ENCODE measurements at regions not wholly inside any gene's neighbourhood (a gene's known extent, or its start where the extent isn't known, plus 50 kb on each side); places are given as distances from the start of the nearest gene placed in this dataset.

- H3K27me3 ChIP-seq (ENCODE audit: control insufficient read depth in 2 of 2, insufficient read depth in 2 of 2, low read length in 2 of 2): no peaks in the 10 kb centered on the region
- no peaks in the 10 kb centered on the region for H3K9me3 ChIP-seq (ENCODE audit: control insufficient read depth in 2 of 3, low read length in 3 of 3)
- H3K4me1 ChIP-seq (ENCODE audit: control insufficient read depth in 2 of 2, insufficient read depth in 2 of 2, low read length in 2 of 2): no peaks in the 10 kb centered on the region
- DNase-seq: no peak
- H3K4me3 ChIP-seq (ENCODE audit: low read length): no peak overlapping the region
- H3K27ac ChIP-seq (ENCODE audit: low read depth, low read length): no peak overlapping the region
- no peak for ATAC-seq
- no peak overlapping the region for H3K4me3 Mint-ChIP-seq
- intact Hi-C loops (cut with micrococcal nuclease): no loop called here
- H3K36me3 Mint-ChIP-seq: peaks cover 0 to 5% (median 0%) of the 10 kb centered on the region in 5 donors
- ChIA-PET POLR2A (no interaction called here), CTCF (no interaction called here)
- no peak overlapping the region for H3K27ac Mint-ChIP-seq
- H3K9me3 Mint-ChIP-seq: peaks cover 3 to 31% (median 16%) of the 10 kb centered on the region in 11 donors
- peaks cover 0 to 6% (median 4%) of the 10 kb centered on the region in 5 donors for H3K27me3 Mint-ChIP-seq
- H3K4me1 Mint-ChIP-seq: no peaks in the 10 kb centered on the region
- H3K36me3 ChIP-seq (ENCODE audit: control insufficient read depth in 2 of 3, insufficient read depth in 3 of 3, low read length in 3 of 3): no peaks in the 10 kb centered on the region
Measured at GRCh38 chr13:47232516-47232915, 335.7 kb upstream of the HTR2A start.

GRCh38 chr13:47230155-47230554 is 333.3 kb upstream of the HTR2A start:
- Mint-ChIP-seq H3K36me3 (peaks cover 0 to 5% (median 0%) of the 10 kb centered on the region in 5 donors), H3K4me1 (no peaks in the 10 kb centered on the region), H3K4me3 (no peak overlapping the region), H3K9me3 (peaks cover 3 to 41% (median 16%) of the 10 kb centered on the region in 11 donors), H3K27me3 (peaks cover 0 to 6% (median 4%) of the 10 kb centered on the region in 5 donors), H3K27ac (no peak overlapping the region)
- CTCF ChIA-PET: no interaction called here
- no peaks in the 10 kb centered on the region for H3K4me1 ChIP-seq (ENCODE audit: control insufficient read depth in 2 of 2, insufficient read depth in 2 of 2, low read length in 2 of 2)
- H3K36me3 ChIP-seq (ENCODE audit: control insufficient read depth in 2 of 3, insufficient read depth in 3 of 3, low read length in 3 of 3): no peaks in the 10 kb centered on the region
- no peaks in the 10 kb centered on the region for H3K9me3 ChIP-seq (ENCODE audit: control insufficient read depth in 2 of 3, low read length in 3 of 3)
- POLR2A ChIA-PET: no interaction called here
- H3K27me3 ChIP-seq (ENCODE audit: control insufficient read depth in 2 of 2, insufficient read depth in 2 of 2, low read length in 2 of 2): no peaks in the 10 kb centered on the region
- intact Hi-C loops (cut with micrococcal nuclease): no loop called here
- H3K27ac ChIP-seq (ENCODE audit: low read depth, low read length): no peak overlapping the region
- no peak overlapping the region for H3K4me3 ChIP-seq (ENCODE audit: low read length)
- ATAC-seq: no peak
- no peak for DNase-seq

GRCh38 chr13:47226516-47226915 is 329.7 kb upstream of the HTR2A start:
- Mint-ChIP-seq H3K4me3 (no peak overlapping the region), H3K27me3 (peaks cover 0 to 6% (median 0%) of the 10 kb centered on the region in 5 donors), H3K9me3 (peaks cover 3 to 38% (median 13%) of the 10 kb centered on the region in 11 donors), H3K36me3 (peaks cover 0 to 4% (median 0%) of the 10 kb centered on the region in 5 donors), H3K27ac (no peak overlapping the region), H3K4me1 (no peaks in the 10 kb centered on the region)
- no peak for ATAC-seq
- H3K4me3 ChIP-seq (ENCODE audit: low read length): no peak overlapping the region
- intact Hi-C loops (cut with micrococcal nuclease): no loop called here
- POLR2A ChIA-PET: no interaction called here
- CTCF ChIA-PET: no interaction called here
- no peak for DNase-seq
- H3K36me3 ChIP-seq (ENCODE audit: control insufficient read depth in 2 of 3, insufficient read depth in 3 of 3, low read length in 3 of 3): no peaks in the 10 kb centered on the region
- H3K4me1 ChIP-seq (ENCODE audit: control insufficient read depth in 2 of 2, insufficient read depth in 2 of 2, low read length in 2 of 2): no peaks in the 10 kb centered on the region
- H3K27ac ChIP-seq (ENCODE audit: low read depth, low read length): no peak overlapping the region
- H3K9me3 ChIP-seq (ENCODE audit: control insufficient read depth in 2 of 3, low read length in 3 of 3): no peaks in the 10 kb centered on the region
- no peaks in the 10 kb centered on the region for H3K27me3 ChIP-seq (ENCODE audit: control insufficient read depth in 2 of 2, insufficient read depth in 2 of 2, low read length in 2 of 2)

GRCh38 chr13:47220453-47221140 is 323.7 kb upstream of the HTR2A start:
- ChIA-PET POLR2A (no interaction called here), CTCF (no interaction called here)
- peaks cover 0 to 11% (median 3%) of the 10 kb centered on the region in 11 donors for H3K9me3 Mint-ChIP-seq
- H3K36me3 Mint-ChIP-seq: no peaks in the 10 kb centered on the region
- Histone ChIP-seq H3K4me1 (ENCODE audit: control insufficient read depth in 2 of 2, insufficient read depth in 2 of 2, low read length in 2 of 2) (no peaks in the 10 kb centered on the region), H3K27ac (ENCODE audit: low read depth, low read length) (no peak overlapping the region), H3K36me3 (ENCODE audit: control insufficient read depth in 2 of 3, insufficient read depth in 3 of 3, low read length in 3 of 3) (no peaks in the 10 kb centered on the region), H3K4me3 (ENCODE audit: low read length) (no peak overlapping the region), H3K9me3 (ENCODE audit: control insufficient read depth in 2 of 3, low read length in 3 of 3) (no peaks in the 10 kb centered on the region), H3K27me3 (ENCODE audit: control insufficient read depth in 2 of 2, insufficient read depth in 2 of 2, low read length in 2 of 2) (no peaks in the 10 kb centered on the region)
- H3K4me3 Mint-ChIP-seq: no peak overlapping the region
- ATAC-seq (no peak), DNase-seq (no peak)
- H3K27ac Mint-ChIP-seq: no peak overlapping the region
- intact Hi-C loops (cut with micrococcal nuclease): no loop called here
- H3K4me1 Mint-ChIP-seq: no peaks in the 10 kb centered on the region
- no peaks in the 10 kb centered on the region for H3K27me3 Mint-ChIP-seq

- peaks cover 0 to 11% (median 2%) of the 10 kb centered on the region in 11 donors for H3K9me3 Mint-ChIP-seq
- Histone ChIP-seq H3K9me3 (ENCODE audit: control insufficient read depth in 2 of 3, low read length in 3 of 3) (no peaks in the 10 kb centered on the region), H3K27me3 (ENCODE audit: control insufficient read depth in 2 of 2, insufficient read depth in 2 of 2, low read length in 2 of 2) (no peaks in the 10 kb centered on the region), H3K36me3 (ENCODE audit: control insufficient read depth in 2 of 3, insufficient read depth in 3 of 3, low read length in 3 of 3) (no peaks in the 10 kb centered on the region), H3K4me3 (ENCODE audit: low read length) (no peak overlapping the region), H3K27ac (ENCODE audit: low read depth, low read length) (no peak overlapping the region), H3K4me1 (ENCODE audit: control insufficient read depth in 2 of 2, insufficient read depth in 2 of 2, low read length in 2 of 2) (no peaks in the 10 kb centered on the region)
- H3K27ac Mint-ChIP-seq: no peak overlapping the region
- ChIA-PET POLR2A (no interaction called here), CTCF (no interaction called here)
- no peak overlapping the region for H3K4me3 Mint-ChIP-seq
- H3K36me3 Mint-ChIP-seq: no peaks in the 10 kb centered on the region
- no peaks in the 10 kb centered on the region for H3K27me3 Mint-ChIP-seq
- DNase-seq: no peak
- no peaks in the 10 kb centered on the region for H3K4me1 Mint-ChIP-seq
- intact Hi-C loops (cut with micrococcal nuclease): no loop called here
- ATAC-seq: no peak
Measured at GRCh38 chr13:47218611-47219010, 321.8 kb upstream of the HTR2A start.

GRCh38 chr13:47216176-47216822 is 319.4 kb upstream of the HTR2A start:
- DNase-seq (no peak), ATAC-seq (no peak)
- H3K9me3 ChIP-seq (ENCODE audit: control insufficient read depth in 2 of 3, low read length in 3 of 3): no peaks in the 10 kb centered on the region
- Mint-ChIP-seq H3K4me3 (no peak overlapping the region), H3K9me3 (peaks cover 0 to 11% (median 2%) of the 10 kb centered on the region in 11 donors), H3K36me3 (no peaks in the 10 kb centered on the region), H3K4me1 (no peaks in the 10 kb centered on the region), H3K27me3 (peaks cover 0 to 8% (median 3%) of the 10 kb centered on the region in 5 donors), H3K27ac (no peak overlapping the region)
- CTCF ChIA-PET: no interaction called here
- POLR2A ChIA-PET: no interaction called here
- intact Hi-C loops (cut with micrococcal nuclease): no loop called here
- H3K27ac ChIP-seq (ENCODE audit: low read depth, low read length): no peak overlapping the region
- H3K4me1 ChIP-seq (ENCODE audit: control insufficient read depth in 2 of 2, insufficient read depth in 2 of 2, low read length in 2 of 2): no peaks in the 10 kb centered on the region
- no peaks in the 10 kb centered on the region for H3K27me3 ChIP-seq (ENCODE audit: control insufficient read depth in 2 of 2, insufficient read depth in 2 of 2, low read length in 2 of 2)
- no peaks in the 10 kb centered on the region for H3K36me3 ChIP-seq (ENCODE audit: control insufficient read depth in 2 of 3, insufficient read depth in 3 of 3, low read length in 3 of 3)
- H3K4me3 ChIP-seq (ENCODE audit: low read length): no peak overlapping the region

- ATAC-seq (no peak), DNase-seq (no peak)
- Mint-ChIP-seq H3K4me3 (no peak overlapping the region), H3K4me1 (no peaks in the 10 kb centered on the region), H3K27me3 (peaks cover 0 to 13% (median 8%) of the 10 kb centered on the region in 5 donors), H3K27ac (no peak overlapping the region), H3K36me3 (no peaks in the 10 kb centered on the region), H3K9me3 (peaks cover 0 to 13% (median 2%) of the 10 kb centered on the region in 11 donors)
- H3K27ac ChIP-seq (ENCODE audit: low read depth, low read length): no peak overlapping the region
- no peaks in the 10 kb centered on the region for H3K9me3 ChIP-seq (ENCODE audit: control insufficient read depth in 2 of 3, low read length in 3 of 3)
- intact Hi-C loops (cut with micrococcal nuclease): no loop called here
- H3K27me3 ChIP-seq (ENCODE audit: control insufficient read depth in 2 of 2, insufficient read depth in 2 of 2, low read length in 2 of 2): no peaks in the 10 kb centered on the region
- CTCF ChIA-PET: no interaction called here
- H3K36me3 ChIP-seq (ENCODE audit: control insufficient read depth in 2 of 3, insufficient read depth in 3 of 3, low read length in 3 of 3): no peaks in the 10 kb centered on the region
- H3K4me1 ChIP-seq (ENCODE audit: control insufficient read depth in 2 of 2, insufficient read depth in 2 of 2, low read length in 2 of 2): no peaks in the 10 kb centered on the region
- POLR2A ChIA-PET: no interaction called here
- no peak overlapping the region for H3K4me3 ChIP-seq (ENCODE audit: low read length)
Measured at GRCh38 chr13:47215736-47216135, 318.9 kb upstream of the HTR2A start.

Data from naive thymus-derived CD4-positive, alpha-beta T cell (primary cell).